Keratinocyte (primary cell): ENCODE measurements at regions not wholly inside any gene's neighbourhood (a gene's known extent, or its start where the extent isn't known, plus 50 kb on each side); places are given as distances from the start of the nearest gene placed in this dataset.
"Not testable (repeated sequence)": the region's sequence is repeated elsewhere in the genome, so short reads cannot be mapped to it uniquely, and the experiment has no call there.

Experiments
- DNase-seq: peaks from one replicate; pipeline ENCODE4 v3.0.0-alpha.2; 2011; ENCODE audit warnings: low read depth, missing footprints, low spot score
- FAIRE-seq: peaks from 2 replicates; lab custom pipeline; 2011; peaks lifted over from hg19 to GRCh38; lab: Jason Lieb, UNC
- H2AFZ ChIP-seq: 2 replicates; pipeline ENCODE4 v1.6.0; 2012; ENCODE audit warnings: low read length, control low read depth, inconsistent platforms; ENCODE audit not compliant: control insufficient read depth
- H3K27ac ChIP-seq: 2 replicates; pipeline ENCODE4 v1.5.1; 2011; ENCODE audit warnings: low read length; ENCODE audit not compliant: control insufficient read depth, insufficient read depth
- H3K27me3 ChIP-seq: 3 replicates; pipeline ENCODE4 v1.6.0; 2011; ENCODE audit warnings: low read length; ENCODE audit not compliant: control insufficient read depth, insufficient read depth; ENCODE audit errors: extremely low read depth
- H3K36me3 ChIP-seq, 2 experiments: 2 replicates in 1 of 2; 3 replicates in 1 of 2; pipeline ENCODE4 v1.5.1; 2011; ENCODE audit warnings: low read length in 2 of 2, mild to moderate bottlenecking in 1 of 2; ENCODE audit not compliant: control insufficient read depth in 2 of 2, insufficient read depth in 2 of 2; ENCODE audit errors: extremely low read depth in 1 of 2
- H3K4me1 ChIP-seq: 3 replicates; pipeline ENCODE4 v1.5.1; 2011; ENCODE audit warnings: low read length; ENCODE audit not compliant: control insufficient read depth, insufficient read depth; ENCODE audit errors: extremely low read depth
- H3K4me2 ChIP-seq: 3 replicates; pipeline ENCODE4 v1.6.0; 2011; ENCODE audit warnings: low read depth, low read length; ENCODE audit not compliant: control insufficient read depth, insufficient read depth; ENCODE audit errors: extremely low read depth
- H3K4me3 ChIP-seq, 3 experiments: fragments of 200-600 bp in 1 of 3; sonication (generic) in 1 of 3; 2 replicates in 2 of 3; 3 replicates in 1 of 3; pipeline ENCODE4 v1.5.1; 2011 to 2016; ENCODE audit warnings: low read length in 3 of 3, mild to moderate bottlenecking in 3 of 3, control low read depth in 2 of 3, inconsistent platforms in 1 of 3, low read depth in 1 of 3, mixed read lengths in 1 of 3, mixed run types in 1 of 3, moderate library complexity in 1 of 3; ENCODE audit not compliant: control insufficient read depth in 2 of 3, insufficient read depth in 2 of 3; ENCODE audit errors: extremely low read depth in 1 of 3
- H3K79me2 ChIP-seq: 2 replicates; pipeline ENCODE4 v1.6.0; 2012; ENCODE audit warnings: low read length; ENCODE audit not compliant: control insufficient read depth, insufficient read depth
- H3K9ac ChIP-seq: 3 replicates; pipeline ENCODE4 v1.6.0; 2011; ENCODE audit warnings: low read length; ENCODE audit not compliant: control insufficient read depth, insufficient read depth; ENCODE audit errors: extremely low read depth
- H3K9me1 ChIP-seq: 3 replicates; pipeline ENCODE4 v1.6.0; 2011; ENCODE audit warnings: low read length; ENCODE audit not compliant: control insufficient read depth, insufficient read depth; ENCODE audit errors: extremely low read depth
- H3K9me3 ChIP-seq: 2 replicates; pipeline ENCODE4 v1.5.1; 2012; ENCODE audit warnings: low read depth, low read length; ENCODE audit not compliant: control insufficient read depth
- H4K20me1 ChIP-seq: 3 replicates; pipeline ENCODE4 v1.6.0; 2011; ENCODE audit warnings: low read length; ENCODE audit not compliant: control insufficient read depth, insufficient read depth; ENCODE audit errors: extremely low read depth
- EZH2 ChIP-seq: IDR thresholded peaks from one replicate; pipeline ENCODE4 v1.6.1; 2012; ENCODE audit warnings: inconsistent platforms, mild to moderate bottlenecking, low read length, moderate library complexity
- dilution Hi-C: fragments of 300-500 bp; cut with MboI; formaldehyde crosslinking; loops from one replicate; pipeline ENCODE4 v1.7.0; 2020; ENCODE audit warnings: low sequenced_read_pairs; ENCODE audit not compliant: extremely low pct_ligation_motif_present
- TF ChIP-seq, protein P1 (sequence below), 3 experiments: IDR thresholded peaks in 1 of 3; conservative IDR thresholded peaks in 1 of 3; optimal IDR thresholded peaks in 1 of 3; 2 replicates in 2 of 3; 3 replicates in 1 of 3; pipeline versions ENCODE3 to v1.5.1; 2011; ENCODE audit warnings: low read length in 3 of 3, mild to moderate bottlenecking in 3 of 3, moderate library complexity in 2 of 3, control low read depth in 1 of 3, inconsistent platforms in 1 of 3; ENCODE audit not compliant: insufficient read depth in 2 of 3; ENCODE audit errors: extremely low read depth in 1 of 3

DNA sequence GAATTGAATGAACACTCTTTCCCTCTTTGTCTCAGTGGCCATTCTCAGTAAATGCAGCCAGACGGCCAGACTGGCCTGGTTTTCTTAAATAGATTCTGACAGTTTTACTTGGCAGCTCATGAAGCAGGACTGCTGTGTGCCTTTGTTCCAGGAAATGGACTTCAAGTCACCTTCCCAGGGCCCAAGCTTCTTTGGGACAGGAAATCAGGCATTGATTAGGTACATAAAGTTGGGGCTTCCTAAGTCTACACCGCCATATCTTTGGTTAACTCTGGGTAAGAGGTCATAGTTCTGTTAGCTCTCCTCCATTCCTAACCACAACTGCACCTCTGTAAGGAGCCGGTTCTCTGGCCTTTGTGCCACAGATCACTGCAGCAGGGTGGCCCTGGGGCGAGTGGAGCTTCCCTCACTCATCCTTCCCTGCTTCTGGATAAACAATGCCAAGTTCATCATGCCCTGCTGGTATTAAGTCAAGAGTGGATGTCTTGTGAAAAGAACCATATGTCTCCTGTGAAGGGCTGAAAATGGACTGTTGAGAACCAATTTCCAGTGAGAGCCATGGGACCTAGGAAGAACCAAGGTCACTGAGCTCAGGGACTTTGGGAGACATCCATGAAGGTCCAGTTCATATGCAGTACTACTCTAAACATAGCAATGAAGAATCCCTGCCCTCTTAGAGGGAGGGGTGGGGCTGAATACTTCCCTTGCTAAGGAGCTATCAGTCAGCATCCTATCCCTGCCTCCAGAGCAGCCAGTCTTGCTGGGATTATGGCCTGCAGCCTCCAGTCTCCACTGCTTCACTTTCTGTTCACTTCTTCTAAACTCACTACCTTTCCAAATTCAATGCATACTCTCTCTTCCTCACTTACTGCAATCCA is 122.6 kb upstream of the XPO1 start:
- H3K27me3 ChIP-seq, result no peaks in the 10 kb centered on the region
- FAIRE-seq, result no peak
- no peaks in the 10 kb centered on the region for H3K79me2 ChIP-seq
- H3K9me3 ChIP-seq, result no peaks in the 10 kb centered on the region
- dilution Hi-C loops, result no loop called here
- no peak overlapping the region for H3K4me3 ChIP-seq
- H3K9me1 ChIP-seq, result no peaks in the 10 kb centered on the region
- no peak overlapping the region for H3K27ac ChIP-seq
- DNase-seq, result no peak
- TF ChIP-seq, protein P1, sequence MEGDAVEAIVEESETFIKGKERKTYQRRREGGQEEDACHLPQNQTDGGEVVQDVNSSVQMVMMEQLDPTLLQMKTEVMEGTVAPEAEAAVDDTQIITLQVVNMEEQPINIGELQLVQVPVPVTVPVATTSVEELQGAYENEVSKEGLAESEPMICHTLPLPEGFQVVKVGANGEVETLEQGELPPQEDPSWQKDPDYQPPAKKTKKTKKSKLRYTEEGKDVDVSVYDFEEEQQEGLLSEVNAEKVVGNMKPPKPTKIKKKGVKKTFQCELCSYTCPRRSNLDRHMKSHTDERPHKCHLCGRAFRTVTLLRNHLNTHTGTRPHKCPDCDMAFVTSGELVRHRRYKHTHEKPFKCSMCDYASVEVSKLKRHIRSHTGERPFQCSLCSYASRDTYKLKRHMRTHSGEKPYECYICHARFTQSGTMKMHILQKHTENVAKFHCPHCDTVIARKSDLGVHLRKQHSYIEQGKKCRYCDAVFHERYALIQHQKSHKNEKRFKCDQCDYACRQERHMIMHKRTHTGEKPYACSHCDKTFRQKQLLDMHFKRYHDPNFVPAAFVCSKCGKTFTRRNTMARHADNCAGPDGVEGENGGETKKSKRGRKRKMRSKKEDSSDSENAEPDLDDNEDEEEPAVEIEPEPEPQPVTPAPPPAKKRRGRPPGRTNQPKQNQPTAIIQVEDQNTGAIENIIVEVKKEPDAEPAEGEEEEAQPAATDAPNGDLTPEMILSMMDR (optimal IDR thresholded peaks at IDR 0.05 in 1 of 3, IDR thresholded peaks at IDR 0.05 in 1 of 3, conservative IDR thresholded peaks at IDR 0.05 in 1 of 3; ENCODE audit: extremely low read depth in 1 of 3, insufficient read depth in 2 of 3, low read length in 3 of 3), result no peak
- no peak for TF ChIP-seq EZH2
- no peak overlapping the region for H3K4me2 ChIP-seq
- no peaks in the 10 kb centered on the region for H3K4me1 ChIP-seq
- no peak overlapping the region for H3K9ac ChIP-seq
- no peaks in the 10 kb centered on the region for H3K36me3 ChIP-seq
- no peak overlapping the region for H2AFZ ChIP-seq
- H4K20me1 ChIP-seq, result no peaks in the 10 kb centered on the region

DNA sequence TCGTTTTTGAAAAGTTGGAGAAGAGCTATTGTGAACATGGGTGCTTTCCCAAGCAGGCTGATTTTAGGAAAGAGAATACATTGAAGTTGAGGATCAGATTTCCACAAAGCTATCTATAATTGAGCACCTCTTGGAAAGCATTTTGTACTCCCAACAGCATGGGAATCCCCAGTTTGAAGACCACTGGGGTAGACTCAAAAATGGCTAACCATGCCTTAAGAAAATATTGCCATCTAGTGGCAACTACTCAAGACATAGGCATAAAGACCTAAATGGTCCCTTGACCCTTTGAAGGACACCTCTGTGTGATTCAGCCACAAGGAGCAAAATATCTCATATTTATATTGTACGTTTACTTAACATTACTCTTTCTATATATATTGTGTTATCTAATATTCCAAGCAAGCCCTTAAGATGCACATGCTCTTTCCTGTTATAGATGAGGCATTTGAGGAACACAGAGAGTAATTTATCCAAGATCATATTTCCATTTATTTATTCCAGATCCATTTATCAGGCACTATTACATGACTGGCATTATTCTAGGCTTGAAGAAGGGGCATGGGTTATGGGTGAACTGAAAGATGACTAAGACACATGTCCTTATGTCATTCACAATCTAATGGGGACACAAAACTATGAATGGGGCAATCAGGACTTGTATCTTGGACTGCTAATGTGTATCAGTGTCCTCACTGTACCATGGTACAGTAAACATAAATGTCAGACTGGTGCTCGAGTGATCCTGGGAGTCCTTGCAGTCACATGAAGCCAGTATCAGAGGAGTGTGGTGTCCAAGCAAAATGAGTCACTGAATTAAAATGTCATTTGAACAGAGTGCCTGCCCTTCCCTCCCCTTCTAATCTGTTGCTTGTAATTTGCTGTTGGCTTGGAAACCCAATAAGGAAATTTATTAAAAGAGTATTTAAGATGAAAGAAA is 121.0 kb upstream of the XPO1 start:
- Histone ChIP-seq H3K27ac (no peak overlapping the region), H3K4me2 (no peak overlapping the region), H3K4me3 (no peak overlapping the region)

DNA sequence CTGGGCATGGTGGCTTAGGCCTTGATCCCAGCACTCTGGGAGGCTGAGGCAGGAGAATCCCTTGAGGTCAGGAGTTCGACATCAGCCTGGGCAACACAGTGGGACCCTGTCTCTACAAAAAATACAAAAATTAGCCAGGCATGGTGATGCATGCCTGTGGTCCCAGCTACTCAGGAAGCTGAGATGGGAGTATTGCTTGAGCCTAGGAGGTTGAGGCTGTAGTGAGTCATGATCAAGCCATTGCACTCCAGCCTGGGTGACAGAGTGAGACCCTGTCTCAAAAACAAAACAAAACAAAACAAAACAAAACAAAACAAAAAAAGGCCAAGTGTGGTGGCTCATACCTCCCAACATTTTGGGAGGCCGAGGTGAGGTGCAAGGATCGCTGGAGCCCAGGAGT is 111.8 kb upstream of the XPO1 start:
- FAIRE-seq, H3K4me1 ChIP-seq, H3K9me1 ChIP-seq, H3K9ac ChIP-seq, H3K27me3 ChIP-seq, dilution Hi-C loops, H3K4me3 ChIP-seq, H3K9me3 ChIP-seq, H2AFZ ChIP-seq, H3K36me3 ChIP-seq, DNase-seq, H3K4me2 ChIP-seq, H3K79me2 ChIP-seq, H4K20me1 ChIP-seq, H3K27ac ChIP-seq: not testable (repeated sequence)

More for the DNA sequence above, 121.0 kb upstream of the XPO1 start:
- Histone ChIP-seq H3K9ac (no peak overlapping the region), H3K36me3 (no peaks in the 10 kb centered on the region), H3K27me3 (no peaks in the 10 kb centered on the region), H4K20me1 (no peaks in the 10 kb centered on the region), H3K79me2 (no peaks in the 10 kb centered on the region), H3K9me1 (no peaks in the 10 kb centered on the region), H3K9me3 (no peaks in the 10 kb centered on the region), H2AFZ (no peak overlapping the region), H3K4me1 (no peaks in the 10 kb centered on the region)
- DNase-seq, result no peak
- TF ChIP-seq EZH2, result no peak
- TF ChIP-seq, protein P1 (optimal IDR thresholded peaks at IDR 0.05 in 1 of 3, IDR thresholded peaks at IDR 0.05 in 1 of 3, conservative IDR thresholded peaks at IDR 0.05 in 1 of 3; ENCODE audit: extremely low read depth in 1 of 3, insufficient read depth in 2 of 3, low read length in 3 of 3), result peak; percentile 45 to 48 (median 46)
- dilution Hi-C loops, result no loop called here
- peak; percentile 26 for FAIRE-seq
